AG09309 (cell line): ENCODE measurements at regions not wholly inside any gene's neighbourhood (a gene's known extent, or its start where the extent isn't known, plus 50 kb on each side); places are given as distances from the start of the nearest gene placed in this dataset.
"Not testable (repeated sequence)": the region's sequence is repeated elsewhere in the genome, so short reads cannot be mapped to it uniquely, and the experiment has no call there.

Experiments used
- DNase-seq: peaks from one replicate; pipeline ENCODE4 v3.0.0-alpha.2; 2010; ENCODE audit warnings: low read depth
- H3K4me3 ChIP-seq: 2 replicates; pipeline ENCODE4 v1.5.1; 2011; ENCODE audit warnings: mild to moderate bottlenecking, low read depth, low read length, moderate library complexity; ENCODE audit not compliant: control insufficient read depth
- TF ChIP-seq, protein P1 (sequence below): IDR thresholded peaks from 2 replicates; pipeline ENCODE4 v1.5.1; 2011; ENCODE audit warnings: mild to moderate bottlenecking, low read depth, low read length, inconsistent platforms; ENCODE audit not compliant: insufficient read depth, control insufficient read depth; ENCODE audit errors: missing control alignments

DNA sequence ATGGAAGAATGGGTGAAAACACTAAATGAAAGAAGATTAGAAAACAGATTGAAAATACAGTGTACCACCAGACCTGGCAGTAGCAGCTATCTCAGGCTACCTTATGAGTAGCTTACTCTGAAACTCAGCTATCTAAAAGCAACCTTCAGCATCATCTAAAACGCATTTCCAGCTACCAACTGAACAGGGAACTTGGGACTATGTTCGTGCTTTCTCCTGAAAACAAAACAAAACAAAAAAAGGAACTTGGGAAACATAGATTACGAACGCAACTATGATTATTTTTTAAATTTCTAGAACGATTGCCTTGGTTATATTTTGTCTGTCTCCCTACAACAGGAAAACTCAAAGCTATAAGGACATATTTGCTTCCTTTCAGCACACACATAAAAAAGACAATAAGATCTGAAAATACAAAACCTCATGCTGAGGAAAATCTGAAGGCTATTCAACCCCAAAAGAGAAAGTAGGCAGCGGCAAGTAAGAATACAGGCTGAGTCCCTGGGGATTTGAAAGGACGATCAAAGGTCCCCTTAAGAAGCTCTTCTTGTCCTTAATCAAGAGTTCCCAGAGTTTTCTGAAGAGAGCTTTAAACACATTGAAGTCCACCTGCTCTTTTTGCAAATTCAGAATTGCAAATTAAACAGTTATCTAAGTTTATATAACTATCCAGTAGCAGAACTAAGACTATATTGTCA is 53.4 kb downstream of the OR2K2 start:
- no peak overlapping the region for H3K4me3 ChIP-seq
- no peak for DNase-seq
- TF ChIP-seq, protein P1, sequence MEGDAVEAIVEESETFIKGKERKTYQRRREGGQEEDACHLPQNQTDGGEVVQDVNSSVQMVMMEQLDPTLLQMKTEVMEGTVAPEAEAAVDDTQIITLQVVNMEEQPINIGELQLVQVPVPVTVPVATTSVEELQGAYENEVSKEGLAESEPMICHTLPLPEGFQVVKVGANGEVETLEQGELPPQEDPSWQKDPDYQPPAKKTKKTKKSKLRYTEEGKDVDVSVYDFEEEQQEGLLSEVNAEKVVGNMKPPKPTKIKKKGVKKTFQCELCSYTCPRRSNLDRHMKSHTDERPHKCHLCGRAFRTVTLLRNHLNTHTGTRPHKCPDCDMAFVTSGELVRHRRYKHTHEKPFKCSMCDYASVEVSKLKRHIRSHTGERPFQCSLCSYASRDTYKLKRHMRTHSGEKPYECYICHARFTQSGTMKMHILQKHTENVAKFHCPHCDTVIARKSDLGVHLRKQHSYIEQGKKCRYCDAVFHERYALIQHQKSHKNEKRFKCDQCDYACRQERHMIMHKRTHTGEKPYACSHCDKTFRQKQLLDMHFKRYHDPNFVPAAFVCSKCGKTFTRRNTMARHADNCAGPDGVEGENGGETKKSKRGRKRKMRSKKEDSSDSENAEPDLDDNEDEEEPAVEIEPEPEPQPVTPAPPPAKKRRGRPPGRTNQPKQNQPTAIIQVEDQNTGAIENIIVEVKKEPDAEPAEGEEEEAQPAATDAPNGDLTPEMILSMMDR, result no peak

DNA sequence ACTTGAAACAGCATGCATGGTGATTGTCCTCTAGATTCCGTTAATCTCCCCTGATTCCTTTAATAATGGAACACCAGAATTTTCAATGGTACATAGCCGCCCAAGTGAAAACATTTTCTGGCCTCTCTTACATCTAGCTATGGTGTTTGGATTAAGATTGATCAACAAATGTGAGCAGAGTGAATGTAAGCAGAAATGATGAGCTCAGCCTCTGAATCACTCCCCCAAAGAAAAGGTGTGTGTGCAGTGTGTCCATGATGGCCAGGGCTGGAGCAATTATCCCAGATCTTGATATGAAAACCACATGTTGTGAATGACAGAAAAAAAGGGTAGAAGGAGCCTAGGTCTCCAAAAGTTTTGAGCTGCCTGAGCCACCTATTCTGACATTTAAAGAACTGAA is 55.3 kb downstream of the OR2K2 start:
- TF ChIP-seq, protein P1, result no peak
- no peak for DNase-seq

DNA sequence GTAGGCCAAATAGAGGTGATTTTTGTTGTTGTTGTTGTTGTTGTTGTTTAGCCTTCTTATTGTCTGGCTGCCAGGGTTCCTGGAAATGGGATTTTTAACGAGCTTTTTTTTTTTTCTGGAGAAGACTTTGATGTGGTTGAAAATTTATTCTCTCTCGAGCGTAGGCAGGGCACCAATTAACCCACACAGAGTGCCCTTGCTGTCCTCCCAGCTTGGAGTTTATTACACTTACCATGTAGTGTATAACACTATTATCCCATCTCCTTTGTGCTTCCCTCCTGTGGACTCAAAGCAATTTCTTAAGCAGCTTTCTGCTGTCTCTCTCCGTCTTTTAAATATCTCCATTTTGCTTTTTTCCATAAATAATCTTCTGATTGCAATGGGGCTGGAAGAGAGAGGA is 57.4 kb downstream of the OR2K2 start:
- TF ChIP-seq, protein P1, result no peak
- no peak for DNase-seq
- no peak overlapping the region for H3K4me3 ChIP-seq

More for the DNA sequence above, 55.3 kb downstream of the OR2K2 start:
- H3K4me3 ChIP-seq, result no peak overlapping the region

DNA sequence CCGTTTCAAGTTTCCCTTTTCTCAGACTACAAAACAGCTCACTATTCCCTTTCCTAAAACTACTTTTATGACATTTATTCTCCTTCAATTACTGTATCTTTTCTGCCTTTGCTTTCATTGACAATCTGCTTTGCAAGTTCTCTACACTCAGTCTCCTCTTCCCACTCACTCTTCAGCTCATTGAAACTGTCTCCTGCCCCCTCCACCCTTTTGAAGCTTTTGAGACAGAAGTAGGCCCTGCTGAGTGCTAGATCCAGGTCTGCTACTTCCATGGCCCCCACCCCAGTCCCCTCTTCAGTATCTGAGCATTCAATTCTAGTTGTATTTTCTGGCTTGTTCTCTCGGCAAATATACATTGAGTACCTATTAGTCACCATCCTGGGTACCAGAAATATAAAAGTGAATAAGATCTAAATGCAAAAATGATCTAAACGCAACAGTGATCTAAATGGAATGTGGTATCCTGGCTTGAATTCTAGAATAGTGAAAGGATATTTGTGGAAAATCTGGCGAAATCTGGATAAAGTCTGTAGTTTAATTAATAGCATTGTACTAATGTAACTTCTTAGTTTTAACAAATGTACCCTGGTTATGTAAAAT is 58.4 kb downstream of the OR2K2 start:
- TF ChIP-seq, protein P1, result no peak
- H3K4me3 ChIP-seq, result no peak overlapping the region
- DNase-seq, result no peak

DNA sequence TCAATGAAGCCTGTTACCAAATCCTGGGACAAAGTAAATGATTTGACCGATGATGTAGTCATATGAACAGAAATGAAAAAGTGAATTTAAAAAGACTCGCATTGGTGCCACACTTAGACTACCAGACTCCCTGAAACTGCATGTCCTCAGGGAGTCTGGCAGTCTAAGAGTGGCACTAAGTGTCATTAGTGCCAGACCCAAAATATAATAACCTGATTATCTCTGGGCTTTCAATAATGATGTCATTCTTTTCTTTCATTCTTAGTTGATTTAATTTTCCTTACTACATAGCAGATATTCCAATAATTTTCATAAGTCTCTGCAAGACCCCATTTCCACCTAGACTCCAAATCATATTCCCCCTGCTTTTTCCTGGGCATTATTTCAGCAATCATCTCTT is 59.0 kb downstream of the OR2K2 start:
- TF ChIP-seq, protein P1, result no peak
- DNase-seq, result no peak
- no peak overlapping the region for H3K4me3 ChIP-seq

DNA sequence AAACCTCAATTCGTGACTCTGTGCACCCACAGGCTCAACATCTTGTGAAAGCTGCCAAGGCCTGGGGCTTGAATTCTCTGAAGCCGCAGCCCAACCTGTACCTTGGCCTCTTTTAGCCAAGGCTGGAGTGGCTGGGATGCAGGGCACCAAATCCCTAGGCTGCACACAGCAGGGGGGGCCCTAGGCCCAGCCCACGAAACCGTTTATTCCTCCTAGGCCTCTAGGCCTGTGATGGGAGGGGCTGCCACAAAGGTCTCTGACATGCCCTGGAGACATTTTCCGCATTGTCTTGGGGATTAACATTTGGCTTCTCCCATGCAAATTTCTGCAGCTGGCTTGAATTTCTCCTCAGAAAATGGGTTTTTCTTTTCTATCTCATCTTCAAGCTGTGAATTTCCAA is 64.0 kb downstream of the OR2K2 start:
- H3K4me3 ChIP-seq, DNase-seq: not testable (repeated sequence)

DNA sequence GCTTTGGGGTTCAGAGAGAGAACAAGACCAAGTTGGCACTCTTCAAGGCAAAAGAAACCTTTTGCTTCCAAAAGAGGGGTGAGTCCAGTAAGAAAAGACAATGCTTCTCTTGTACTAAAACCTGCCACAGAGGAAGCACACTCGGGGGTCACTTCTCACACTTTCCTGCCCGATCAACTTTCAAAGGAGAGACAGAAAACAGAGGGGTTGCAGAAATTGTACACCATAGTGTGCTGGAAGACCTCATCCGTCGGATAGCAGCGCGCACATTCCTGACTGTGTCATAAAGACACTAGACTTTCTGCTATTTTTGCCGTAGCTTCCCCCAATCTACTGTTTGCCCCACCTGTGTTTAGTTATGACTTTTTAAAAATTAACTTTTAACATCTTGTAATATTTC is 66.9 kb downstream of the OR2K2 start:
- no peak for DNase-seq
- TF ChIP-seq, protein P1, result no peak
- H3K4me3 ChIP-seq, result no peak overlapping the region
